ENCODE measurements at regions not wholly inside any gene's neighbourhood (a gene's known extent, or its start where the extent isn't known, plus 50 kb on each side); places are given as distances from the start of the nearest gene placed in this dataset.

GRCh38 chr5:175131432-175131831 is 312.6 kb downstream of the DRD1 start:
- H3K9me3 ChIP-seq (ENCODE audit: severe bottlenecking), result no peaks in the 10 kb centered on the region
- peaks cover 41% of the 10 kb centered on the region for H3K27me3 ChIP-seq (ENCODE audit: insufficient read depth, low read depth, severe bottlenecking)
- H3K27ac ChIP-seq, result no peak overlapping the region
- no peak overlapping the region for H3K4me3 ChIP-seq (ENCODE audit: low read depth, low read length)
- DNase-seq, result no peak
- no peak for TF ChIP-seq CTCF (IDR thresholded peaks at IDR 0.05; ENCODE audit: low read depth, low read length)
- no peaks in the 10 kb centered on the region for H3K36me3 ChIP-seq

GRCh38 chr5:175129619-175130018 is 314.4 kb downstream of the DRD1 start:
- Histone ChIP-seq H3K4me3 (ENCODE audit: low read depth, low read length) (no peak overlapping the region), H3K36me3 (no peaks in the 10 kb centered on the region), H3K27ac (no peak overlapping the region), H3K27me3 (ENCODE audit: insufficient read depth, low read depth, severe bottlenecking) (peaks cover 44% of the 10 kb centered on the region), H3K9me3 (ENCODE audit: severe bottlenecking) (no peaks in the 10 kb centered on the region)
- no peak for DNase-seq
- no peak for TF ChIP-seq CTCF (IDR thresholded peaks at IDR 0.05; ENCODE audit: low read depth, low read length)

- no peak for DNase-seq
- TF ChIP-seq CTCF (IDR thresholded peaks at IDR 0.05; ENCODE audit: low read depth, low read length), result no peak
- no peaks in the 10 kb centered on the region for H3K9me3 ChIP-seq (ENCODE audit: severe bottlenecking)
- H3K27me3 ChIP-seq (ENCODE audit: insufficient read depth, low read depth, severe bottlenecking), result peaks cover 49% of the 10 kb centered on the region
- no peak overlapping the region for H3K4me3 ChIP-seq (ENCODE audit: low read depth, low read length)
- no peaks in the 10 kb centered on the region for H3K36me3 ChIP-seq
- no peak overlapping the region for H3K27ac ChIP-seq
These were observed 314.9 kb downstream of the DRD1 start for GRCh38 chr5:175129121-175129520.

GRCh38 chr5:175124821-175125220 is 319.2 kb downstream of the DRD1 start:
- Histone ChIP-seq H3K27ac (no peak overlapping the region), H3K9me3 (ENCODE audit: severe bottlenecking) (no peaks in the 10 kb centered on the region), H3K36me3 (no peaks in the 10 kb centered on the region), H3K4me3 (ENCODE audit: low read depth, low read length) (no peak overlapping the region), H3K27me3 (ENCODE audit: insufficient read depth, low read depth, severe bottlenecking) (peaks cover 67% of the 10 kb centered on the region)
- no peak for DNase-seq
- TF ChIP-seq CTCF (IDR thresholded peaks at IDR 0.05; ENCODE audit: low read depth, low read length), result no peak

GRCh38 chr5:175124251-175124813 is 319.6 kb downstream of the DRD1 start:
- no peak overlapping the region for H3K4me3 ChIP-seq (ENCODE audit: low read depth, low read length)
- H3K9me3 ChIP-seq (ENCODE audit: severe bottlenecking), result no peaks in the 10 kb centered on the region
- H3K36me3 ChIP-seq, result no peaks in the 10 kb centered on the region
- H3K27ac ChIP-seq, result no peak overlapping the region
- H3K27me3 ChIP-seq (ENCODE audit: insufficient read depth, low read depth, severe bottlenecking), result peaks cover 68% of the 10 kb centered on the region
- TF ChIP-seq CTCF (IDR thresholded peaks at IDR 0.05; ENCODE audit: low read depth, low read length), result no peak
- no peak for DNase-seq

GRCh38 chr5:175123542-175123941 is 320.4 kb downstream of the DRD1 start:
- Histone ChIP-seq H3K27me3 (ENCODE audit: insufficient read depth, low read depth, severe bottlenecking) (peaks cover 67% of the 10 kb centered on the region), H3K4me3 (ENCODE audit: low read depth, low read length) (no peak overlapping the region), H3K27ac (no peak overlapping the region), H3K36me3 (no peaks in the 10 kb centered on the region), H3K9me3 (ENCODE audit: severe bottlenecking) (no peaks in the 10 kb centered on the region)
- TF ChIP-seq CTCF (IDR thresholded peaks at IDR 0.05; ENCODE audit: low read depth, low read length), result no peak
- DNase-seq, result no peak
